GM18951 (cell line): ENCODE measurements at regions not wholly inside any gene's neighbourhood (a gene's known extent, or its start where the extent isn't known, plus 50 kb on each side); places are given as distances from the start of the nearest gene placed in this dataset.
"Not testable (repeated sequence)": the region's sequence is repeated elsewhere in the genome, so short reads cannot be mapped to it uniquely, and the experiment has no call there.

Source experiments
- POLR2A ChIP-seq: IDR thresholded peaks from 4 replicates; pipeline ENCODE4 v1.6.1; 2011; ENCODE audit warnings: mild to moderate bottlenecking; ENCODE audit not compliant: insufficient read length, insufficient read depth; ENCODE audit errors: extremely low read depth
- in situ Hi-C: fragments of 300-500 bp; cut with MboI; formaldehyde crosslinking; loops from one replicate; pipeline ENCODE4 v1.12.0; 2022; ENCODE audit warnings: low sequenced_read_pairs, mixed read lengths, inconsistent platforms; ENCODE audit not compliant: unreplicated experiment

GRCh38 chr17:71022758-71023157 is 853.4 kb downstream of the KCNJ2 start:
- in situ Hi-C loops = no loop called here
- no peak for TF ChIP-seq POLR2A

GRCh38 chr17:71023249-71024030 is 854.1 kb downstream of the KCNJ2 start:
- in situ Hi-C loops = no loop called here
- no peak for TF ChIP-seq POLR2A

GRCh38 chr17:71024172-71024571 is 854.8 kb downstream of the KCNJ2 start:
- in situ Hi-C loops = no loop called here
- TF ChIP-seq POLR2A = no peak

GRCh38 chr17:71024969-71025368 is 855.6 kb downstream of the KCNJ2 start:
- no peak for TF ChIP-seq POLR2A
- in situ Hi-C loops = no loop called here

GRCh38 chr17:71029246-71029645 is 859.9 kb downstream of the KCNJ2 start:
- in situ Hi-C loops = no loop called here

GRCh38 chr17:71031286-71031685 is 862.0 kb downstream of the KCNJ2 start:
- in situ Hi-C loops = not testable (repeated sequence)

More at GRCh38 chr17:71029246-71029645, 859.9 kb downstream of the KCNJ2 start:
- no peak for TF ChIP-seq POLR2A

- no peak for TF ChIP-seq POLR2A
- in situ Hi-C loops = no loop called here
Observed at GRCh38 chr17:71032746-71033273, 863.5 kb downstream of the KCNJ2 start.

- in situ Hi-C loops = no loop called here
- TF ChIP-seq POLR2A = no peak
Observed at GRCh38 chr17:71033336-71033735, 864.0 kb downstream of the KCNJ2 start.

- no peak for TF ChIP-seq POLR2A
- in situ Hi-C loops = no loop called here
Observed at GRCh38 chr17:71035226-71035625, 865.9 kb downstream of the KCNJ2 start.

GRCh38 chr17:71037386-71037785 is 868.1 kb downstream of the KCNJ2 start:
- no peak for TF ChIP-seq POLR2A

GRCh38 chr17:71039391-71039790 is 870.1 kb downstream of the KCNJ2 start:
- in situ Hi-C loops = no loop called here
- TF ChIP-seq POLR2A = no peak

More at GRCh38 chr17:71037386-71037785, 868.1 kb downstream of the KCNJ2 start:
- in situ Hi-C loops = no loop called here

GRCh38 chr17:71052971-71053370 is 883.6 kb downstream of the KCNJ2 start:
- in situ Hi-C loops = no loop called here
- TF ChIP-seq POLR2A = no peak

GRCh38 chr17:71055128-71055527 is 885.8 kb downstream of the KCNJ2 start:
- in situ Hi-C loops = no loop called here

GRCh38 chr17:71057448-71057847 is 888.1 kb downstream of the KCNJ2 start:
- no peak for TF ChIP-seq POLR2A
- in situ Hi-C loops = no loop called here

More at GRCh38 chr17:71055128-71055527, 885.8 kb downstream of the KCNJ2 start:
- TF ChIP-seq POLR2A = no peak
